Stomach (tissue), 4 donors: ENCODE measurements at regions not wholly inside any gene's neighbourhood (a gene's known extent, or its start where the extent isn't known, plus 50 kb on each side); places are given as distances from the start of the nearest gene placed in this dataset.

Experiments used
- CTCF ChIP-seq, 7 experiments: fragments of 450-650 bp in 4 of 7; fragments of 200-600 bp in 3 of 7; sonication (generic) in 3 of 7; IDR thresholded peaks; one replicate each; pipeline ENCODE4 v1.5.1; 2016 to 2019; ENCODE audit warnings: antibody characterized with exemption in 7 of 7, control low read depth in 2 of 7, mild to moderate bottlenecking in 1 of 7
- EP300 ChIP-seq: sonication (generic); formaldehyde crosslinking; IDR thresholded peaks from one replicate; pipeline ENCODE4 v1.6.1; 2017; ENCODE audit warnings: antibody characterized with exemption
- POLR2A ChIP-seq, 4 donors: fragments of 450-650 bp; IDR thresholded peaks; one replicate each; pipeline ENCODE4 v1.6.1; 2016; ENCODE audit warnings: antibody characterized with exemption in 4 of 4, control low read depth in 2 of 4, mild to moderate bottlenecking in 1 of 4, moderate library complexity in 1 of 4
- POLR2AphosphoS5 ChIP-seq, 3 donors: sonication (generic); formaldehyde crosslinking; IDR thresholded peaks; one replicate each; pipeline ENCODE4 v1.6.1; 2016; ENCODE audit warnings: antibody characterized with exemption in 3 of 3

GRCh38 chr1:168829876-168830275 is 100.9 kb upstream of the DPT start:
- TF ChIP-seq CTCF (IDR thresholded peaks at IDR 0.05) (no peak), POLR2A (IDR thresholded peaks at IDR 0.05) (no peak), POLR2AphosphoS5 (IDR thresholded peaks at IDR 0.05) (no peak), EP300 (no peak)
